HL-60/S4 treated with phorbol 12-myristate 13-acetate at 8.2 ng/mL for 4 days and 3 days (cell line): ENCODE measurements at regions not wholly inside any gene's neighbourhood (a gene's known extent, or its start where the extent isn't known, plus 50 kb on each side); places are given as distances from the start of the nearest gene placed in this dataset.
"Not testable (repeated sequence)": the region's sequence is repeated elsewhere in the genome, so short reads cannot be mapped to it uniquely, and the experiment has no call there.

Source experiments
- in situ Hi-C: fragments of 300-500 bp; cut with MboI; formaldehyde crosslinking; loops from 2 replicates; pipeline ENCODE4 v1.15.0; 2022; ENCODE audit warnings: low sequenced_read_pairs

DNA sequence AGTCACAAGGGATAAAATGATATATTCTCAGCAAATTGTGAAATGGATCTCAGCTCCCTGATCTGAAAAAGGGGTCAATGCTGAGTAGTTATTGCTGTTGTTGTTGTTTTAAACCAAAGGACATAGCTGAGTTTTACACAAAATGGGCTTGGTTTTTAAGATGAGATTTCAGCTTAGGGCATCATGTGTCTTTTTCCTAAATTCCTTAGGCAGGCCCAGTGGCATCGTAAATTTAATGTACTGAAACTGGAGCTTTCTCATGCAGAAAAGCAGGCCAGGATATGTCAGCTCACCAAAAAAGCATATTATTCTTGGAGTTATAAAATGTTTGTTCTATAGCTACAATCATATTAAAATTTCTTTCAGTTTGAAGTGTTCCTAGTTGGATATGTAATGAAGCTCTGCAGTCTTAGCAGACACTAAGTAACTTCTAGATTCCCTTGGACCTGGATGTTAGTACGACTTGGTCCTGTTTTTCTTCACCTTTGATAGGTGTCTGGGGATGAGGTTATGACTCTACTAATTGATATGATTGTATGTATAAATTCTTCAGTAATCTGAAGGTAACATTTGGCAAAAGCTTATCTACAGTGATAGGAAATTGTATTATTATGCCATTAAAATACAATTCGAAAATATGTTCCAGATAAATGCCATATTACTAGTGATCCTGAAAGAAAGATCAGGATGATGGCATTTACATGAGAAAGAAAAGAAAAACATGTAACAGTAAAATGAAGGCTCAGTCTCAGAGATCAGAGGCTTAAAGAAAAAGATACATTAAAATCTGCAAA, 663.3 kb downstream of the RFPL4B start:
- in situ Hi-C loops: no loop called here

DNA sequence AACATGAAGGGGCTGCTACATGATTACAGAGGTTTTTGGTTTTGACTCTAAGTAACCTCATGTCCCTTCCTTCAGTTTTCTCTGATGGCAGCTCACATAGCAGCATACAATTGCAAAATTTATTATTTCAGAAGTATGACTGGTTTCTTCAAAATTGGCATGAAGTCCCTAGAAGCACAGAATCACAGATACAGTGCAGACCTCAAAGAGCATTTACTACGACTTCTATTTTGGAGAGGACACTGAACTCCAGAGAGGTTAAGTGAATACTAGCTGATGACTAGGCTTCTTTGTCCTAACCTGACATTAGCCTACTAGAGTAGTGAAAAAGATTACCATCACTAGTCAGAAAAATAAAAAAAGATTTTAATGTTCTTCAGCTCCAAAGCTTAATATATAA, 664.3 kb downstream of the RFPL4B start:
- in situ Hi-C loops: no loop called here

DNA sequence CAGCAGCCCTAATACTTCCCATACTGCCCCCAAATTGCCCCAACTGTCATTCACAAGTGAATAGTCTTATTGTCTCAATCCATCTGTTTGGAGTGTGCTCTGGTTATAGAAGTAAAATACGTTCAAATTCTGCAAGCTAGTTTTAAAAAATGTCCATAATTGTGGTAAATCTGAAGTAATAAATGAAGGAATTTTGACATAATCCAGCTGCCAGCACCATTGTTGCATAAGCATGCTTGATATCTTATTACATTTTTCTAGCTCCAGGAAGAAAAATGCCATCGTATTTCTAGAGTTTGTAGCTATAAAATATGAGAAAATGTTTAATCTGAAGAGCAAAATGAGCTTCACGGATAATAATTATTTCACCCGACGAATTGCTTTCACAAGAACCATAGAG, 664.7 kb downstream of the RFPL4B start:
- in situ Hi-C loops: no loop called here

DNA sequence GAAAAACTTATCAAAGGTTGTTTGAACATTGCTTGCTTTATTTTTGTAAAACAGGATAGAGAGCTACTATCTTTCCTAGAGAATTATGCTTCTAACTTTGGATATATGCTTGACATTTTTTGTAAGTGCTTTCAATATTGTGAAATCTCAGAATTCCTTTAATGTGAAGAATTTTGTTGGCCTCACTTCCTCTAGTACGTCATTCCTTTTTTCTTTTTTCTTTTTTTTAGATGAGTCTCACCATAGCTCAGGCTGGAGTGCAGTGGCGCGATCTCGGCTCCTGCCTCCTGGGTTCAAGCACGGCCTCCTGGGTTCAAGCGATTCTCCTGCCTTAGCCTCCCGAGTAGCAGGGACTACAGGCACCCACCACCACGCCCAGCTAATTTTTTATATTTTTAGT, 668.1 kb downstream of the RFPL4B start:
- in situ Hi-C loops: no loop called here

DNA sequence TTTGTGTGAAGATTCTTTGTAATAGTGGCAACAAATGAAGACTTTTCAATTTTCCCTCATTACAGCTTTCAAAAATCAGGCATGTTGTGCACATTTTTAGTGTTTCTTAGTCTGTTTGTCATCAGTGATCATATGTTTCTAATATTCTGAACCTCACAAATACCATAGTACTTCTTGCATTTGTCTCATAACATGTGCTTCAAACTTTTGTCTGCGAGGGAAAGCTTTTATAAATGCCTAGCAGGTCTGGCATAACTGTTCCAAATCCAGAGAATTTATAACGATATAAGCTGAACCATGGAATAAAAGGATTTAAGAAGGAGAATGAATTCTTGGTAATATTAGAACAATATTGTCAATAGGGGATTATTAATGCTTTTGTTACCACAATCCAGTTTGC, 670.2 kb downstream of the RFPL4B start:
- in situ Hi-C loops: no loop called here

DNA sequence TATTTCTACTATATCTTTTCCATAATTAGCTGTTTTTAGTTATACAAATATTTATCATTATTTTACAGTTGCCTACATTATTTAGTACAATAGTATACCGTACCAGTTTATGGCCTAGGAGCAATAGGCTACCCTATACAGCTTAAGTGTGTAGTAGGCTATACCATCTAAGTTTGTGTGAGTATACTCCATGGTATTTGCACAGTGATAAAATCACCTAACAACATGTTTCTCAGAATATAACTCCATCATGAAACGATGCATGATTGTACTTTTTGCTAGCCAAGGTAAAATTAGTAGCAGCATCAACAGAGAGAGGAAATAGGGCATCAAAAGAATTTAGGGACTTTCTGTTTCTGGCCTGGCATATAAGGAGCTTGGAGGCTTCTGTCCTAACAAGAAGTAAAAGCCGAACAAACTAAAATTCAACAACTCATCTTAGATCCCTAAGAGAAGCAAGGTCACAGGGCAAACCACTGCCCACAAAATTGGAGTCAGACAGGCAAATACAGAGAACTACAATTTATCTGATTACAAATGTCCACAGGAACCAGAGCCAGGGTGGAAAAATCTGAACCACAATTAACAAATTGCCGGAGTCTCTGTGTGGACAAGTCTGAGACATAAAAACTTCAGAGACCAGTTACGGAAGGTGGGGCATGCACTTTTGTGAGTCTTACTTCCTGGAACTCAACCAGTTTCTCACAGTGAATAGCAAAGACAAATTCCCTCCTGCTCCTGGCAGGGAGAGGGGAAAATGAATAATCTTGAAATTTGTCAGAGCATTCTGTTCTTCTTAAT, 671.4 kb downstream of the RFPL4B start:
- in situ Hi-C loops: no loop called here

DNA sequence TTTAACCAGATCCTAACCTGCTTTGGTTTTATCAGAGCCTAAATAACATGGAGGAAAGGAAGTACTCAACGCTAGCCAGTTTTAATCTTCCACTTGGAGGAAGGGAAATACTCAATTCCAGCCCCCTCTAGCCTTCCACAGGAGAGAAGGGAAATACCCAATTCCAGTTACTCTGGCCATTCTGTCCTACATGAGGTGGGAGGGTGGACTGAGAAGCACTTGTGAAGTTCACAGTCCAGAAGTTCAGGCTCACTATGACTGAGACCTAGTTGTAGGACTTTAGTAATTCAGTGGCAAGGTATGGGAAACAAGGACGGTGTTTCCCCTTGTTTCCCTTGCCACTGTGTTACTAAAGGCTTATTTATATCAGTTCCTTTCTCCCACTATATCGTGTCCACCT, 672.0 kb downstream of the RFPL4B start:
- in situ Hi-C loops: no loop called here

DNA sequence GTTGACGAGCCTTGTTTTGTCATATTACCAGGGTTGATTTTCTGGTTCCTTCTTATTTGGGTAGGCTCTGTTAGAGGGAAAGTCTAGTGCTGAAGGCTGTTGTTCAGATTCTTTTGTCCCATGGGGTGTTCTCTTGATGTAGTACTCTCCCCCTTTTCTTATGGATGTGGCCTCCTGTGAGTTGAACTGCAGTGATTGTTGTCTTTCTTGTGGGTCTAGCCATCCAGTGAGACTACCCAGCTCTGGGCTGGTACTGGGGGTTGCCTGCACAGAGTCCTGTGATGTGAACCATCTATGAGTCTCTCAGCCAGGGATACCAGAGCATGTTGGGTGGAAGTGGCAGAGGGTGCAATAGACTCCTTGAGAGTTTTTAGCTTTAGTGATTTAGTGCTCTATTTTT, 680.6 kb downstream of the RFPL4B start:
- in situ Hi-C loops: no loop called here

DNA sequence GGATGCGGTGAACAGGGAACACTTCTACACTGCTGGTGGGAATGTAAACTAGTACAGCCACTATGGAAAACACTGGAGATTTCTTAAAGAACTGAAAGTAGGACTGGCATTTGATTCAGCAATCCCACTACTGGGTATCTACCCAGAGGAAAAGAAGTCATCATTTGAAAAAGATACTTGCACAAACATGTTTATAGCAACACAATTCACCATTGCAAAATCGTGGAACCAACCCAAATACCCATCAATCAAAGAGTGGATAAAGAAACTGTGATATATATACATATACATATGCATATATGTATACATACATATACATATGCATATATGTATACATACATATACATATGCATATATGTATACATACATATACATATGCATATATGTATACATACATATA, 682.0 kb downstream of the RFPL4B start:
- in situ Hi-C loops: not testable (repeated sequence)

DNA sequence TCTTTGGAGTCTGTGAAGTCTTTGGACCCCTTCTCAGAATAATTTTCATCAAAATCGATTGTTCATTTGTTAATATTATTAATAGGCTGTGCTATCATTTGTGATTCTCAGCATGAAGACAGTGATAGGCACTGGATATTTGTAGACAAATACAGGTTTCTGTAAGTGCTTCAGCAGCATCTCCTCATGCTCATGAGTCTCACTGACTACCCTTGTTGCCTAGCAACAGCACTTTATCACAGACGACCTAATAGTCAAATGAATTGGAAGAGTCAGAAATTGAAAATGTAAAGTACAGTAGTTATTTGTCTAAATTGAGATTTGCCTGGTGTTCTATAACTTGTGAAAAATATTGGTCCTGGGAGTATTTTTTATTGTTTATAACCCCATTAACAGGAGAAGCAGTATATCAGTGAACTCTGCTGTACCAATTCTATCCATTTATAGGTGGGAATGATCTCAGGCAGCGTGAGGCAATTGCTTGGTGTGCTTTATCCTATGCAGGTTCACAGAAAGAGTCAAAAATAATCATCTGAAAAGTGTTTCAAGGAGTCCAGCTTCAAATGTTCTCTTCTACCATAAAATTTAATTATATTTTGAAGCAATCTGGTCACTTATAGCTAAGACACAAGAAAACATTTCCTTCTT, 684.6 kb downstream of the RFPL4B start:
- in situ Hi-C loops: no loop called here

DNA sequence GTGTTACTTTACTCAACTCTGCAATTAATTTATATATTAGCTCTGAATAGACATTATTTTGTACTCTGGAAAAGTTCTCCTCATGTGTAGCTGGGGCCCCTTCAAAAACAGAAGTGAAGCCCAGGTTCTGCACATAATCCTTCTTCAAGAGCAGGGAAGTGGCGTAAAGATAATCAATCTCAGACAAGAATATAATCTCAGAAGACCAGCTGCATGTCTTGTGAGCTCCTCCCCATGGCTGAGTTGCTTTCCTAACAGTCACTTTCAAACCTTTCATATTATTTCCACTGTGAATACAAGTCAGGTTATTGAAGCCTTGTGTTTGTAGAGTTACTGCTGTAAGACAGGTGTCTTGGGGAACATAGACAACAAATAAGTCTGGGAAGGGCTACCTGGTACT, 691.9 kb downstream of the RFPL4B start:
- in situ Hi-C loops: no loop called here

DNA sequence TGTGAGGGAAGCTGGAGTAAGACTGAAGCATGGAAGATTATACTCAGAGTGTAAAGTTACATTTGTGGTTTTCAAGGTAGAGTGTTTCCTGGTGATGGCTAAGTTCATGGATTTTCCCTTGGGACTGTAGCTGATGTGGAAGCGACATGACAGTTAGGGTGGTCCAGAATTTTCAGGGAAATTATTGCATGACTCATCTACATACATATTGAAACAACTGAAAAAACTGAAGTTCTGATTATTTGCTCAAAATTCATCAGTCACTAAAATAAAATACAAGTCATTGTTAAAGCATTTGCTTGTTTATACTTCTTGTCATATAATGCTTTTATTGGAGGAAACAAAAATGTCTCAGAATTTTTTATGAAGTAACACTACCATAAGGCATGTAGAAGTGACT, 700.0 kb downstream of the RFPL4B start:
- in situ Hi-C loops: no loop called here

DNA sequence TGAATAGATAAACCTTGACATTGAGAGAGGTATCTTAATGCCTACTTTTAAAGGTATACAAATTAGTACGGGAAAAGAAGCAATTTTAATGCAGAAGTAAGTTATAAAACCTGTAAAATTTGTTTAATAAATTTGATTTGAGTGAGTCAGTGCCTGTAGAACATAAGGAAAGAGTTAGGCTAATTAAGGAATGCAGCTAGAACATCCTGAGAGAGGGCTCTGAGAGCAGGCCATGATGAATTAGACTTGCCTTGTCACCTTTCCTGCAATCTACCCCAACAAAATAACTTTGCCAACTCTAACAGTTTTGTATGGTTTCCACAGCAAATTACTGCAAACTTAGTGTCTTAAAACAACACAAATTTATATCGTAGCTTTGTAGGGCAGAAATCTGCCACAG, 700.8 kb downstream of the RFPL4B start:
- in situ Hi-C loops: no loop called here

DNA sequence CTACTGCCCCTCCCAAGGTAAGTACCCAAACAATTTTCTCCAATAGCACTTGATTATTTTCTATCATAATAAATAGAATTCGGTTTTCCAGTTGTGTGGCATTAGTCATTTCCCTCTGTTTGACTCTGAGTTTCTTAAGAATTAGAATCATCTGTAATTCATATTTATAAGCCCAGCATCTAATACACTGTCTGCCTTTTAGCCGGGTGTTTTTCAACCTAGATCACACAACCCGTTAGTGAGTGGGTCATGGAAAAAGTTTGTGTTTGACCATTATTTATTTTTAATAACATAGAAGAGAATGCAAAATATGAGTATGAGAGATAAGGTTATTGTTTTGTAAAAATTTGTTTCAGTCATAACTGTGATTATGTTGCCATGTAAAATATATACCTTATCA, 701.6 kb downstream of the RFPL4B start:
- in situ Hi-C loops: no loop called here

DNA sequence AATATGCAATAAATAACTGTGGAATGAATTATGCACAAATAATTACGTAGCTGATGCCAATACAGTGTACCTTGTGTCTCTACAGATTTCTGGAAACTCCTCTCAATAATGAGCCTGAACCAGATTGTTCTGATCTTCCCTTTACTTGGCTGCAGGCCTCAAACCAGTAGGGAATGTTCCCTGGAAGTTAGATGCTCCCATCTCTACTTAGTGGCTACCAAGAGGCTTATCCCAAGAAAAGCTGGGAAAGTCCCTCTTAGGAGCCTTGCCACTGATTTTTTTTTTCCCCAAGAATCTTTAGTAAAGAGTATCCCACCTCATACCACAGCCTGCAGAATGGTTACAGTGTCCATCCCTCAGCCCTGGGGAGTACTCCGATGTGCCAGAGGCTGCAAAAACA, 702.1 kb downstream of the RFPL4B start:
- in situ Hi-C loops: no loop called here

DNA sequence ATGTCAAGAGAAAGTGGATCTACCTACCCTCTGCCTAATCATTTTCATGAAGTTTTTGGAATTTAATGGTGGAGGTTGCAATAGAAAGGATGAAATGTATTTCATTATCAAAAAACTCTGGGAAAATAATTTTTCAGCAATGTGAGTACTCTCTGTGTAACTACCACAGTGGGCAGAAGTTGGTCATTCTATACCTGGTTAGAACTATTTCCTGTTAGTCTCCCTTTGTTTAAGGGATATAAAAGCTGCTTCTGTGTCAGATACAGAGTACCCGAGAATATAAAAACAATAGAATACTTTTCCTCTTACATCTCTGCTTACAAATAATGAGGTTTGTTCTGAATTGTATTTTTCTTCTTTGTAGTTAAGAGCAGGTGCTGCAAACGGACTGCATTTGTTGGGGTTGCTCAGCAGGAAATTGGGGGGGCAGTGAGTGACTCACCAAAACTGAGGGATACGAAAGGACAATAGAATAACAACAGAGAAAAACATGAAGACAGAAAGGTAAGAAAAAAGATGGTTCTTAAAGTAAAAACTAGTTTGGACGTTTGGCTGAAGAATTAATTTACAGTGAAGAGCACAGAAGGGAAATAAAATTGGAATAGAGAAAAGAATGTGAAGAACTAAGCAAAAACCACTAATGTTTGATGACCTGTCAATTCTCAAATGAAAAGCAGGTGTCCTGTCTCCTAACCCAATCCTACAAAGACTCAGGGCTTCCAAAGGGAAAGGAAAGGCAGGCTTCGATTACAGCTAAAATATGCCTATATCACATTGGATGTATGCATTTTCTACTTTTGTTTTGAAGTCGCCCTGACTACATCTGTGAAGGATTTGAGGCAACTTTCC, 703.1 kb downstream of the RFPL4B start:
- in situ Hi-C loops: no loop called here

DNA sequence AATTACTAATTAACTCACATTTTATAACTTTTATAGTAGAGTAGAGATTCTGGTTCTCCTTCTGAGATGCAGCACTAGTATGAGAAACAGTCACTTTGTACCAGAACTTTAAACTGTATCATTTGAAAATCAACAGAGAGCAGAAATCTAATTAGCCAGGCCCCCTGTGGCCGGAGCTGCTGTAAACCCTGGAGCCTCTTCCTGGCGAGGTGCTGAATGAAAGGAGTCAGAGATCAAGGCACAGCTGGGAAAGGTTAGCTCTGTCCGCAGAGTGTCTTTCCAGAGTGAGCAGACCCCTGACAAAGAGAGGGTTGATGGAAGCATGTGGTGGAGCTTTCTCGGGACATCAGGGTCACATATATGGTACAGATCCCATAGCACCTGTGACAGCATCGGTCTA, 703.8 kb downstream of the RFPL4B start:
- in situ Hi-C loops: no loop called here

DNA sequence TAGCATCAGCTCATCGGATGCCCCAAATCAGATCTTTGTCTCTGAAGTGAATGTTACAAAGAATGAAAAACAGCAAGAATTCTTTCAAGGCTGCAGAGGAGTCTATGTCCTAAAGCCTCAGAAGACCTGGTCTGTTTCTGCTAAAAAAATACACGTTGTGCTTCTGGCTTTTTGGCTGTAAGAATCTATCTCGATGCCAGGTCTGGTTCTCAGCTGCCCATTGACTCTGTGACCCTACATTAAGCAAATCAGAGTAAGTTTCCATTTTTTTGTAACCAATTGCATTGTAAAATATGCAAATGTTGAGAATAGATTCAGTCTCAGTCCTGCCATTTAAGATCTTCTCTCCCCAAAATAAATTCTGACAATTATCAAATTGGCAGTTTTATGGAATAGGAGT, 705.4 kb downstream of the RFPL4B start:
- in situ Hi-C loops: no loop called here

DNA sequence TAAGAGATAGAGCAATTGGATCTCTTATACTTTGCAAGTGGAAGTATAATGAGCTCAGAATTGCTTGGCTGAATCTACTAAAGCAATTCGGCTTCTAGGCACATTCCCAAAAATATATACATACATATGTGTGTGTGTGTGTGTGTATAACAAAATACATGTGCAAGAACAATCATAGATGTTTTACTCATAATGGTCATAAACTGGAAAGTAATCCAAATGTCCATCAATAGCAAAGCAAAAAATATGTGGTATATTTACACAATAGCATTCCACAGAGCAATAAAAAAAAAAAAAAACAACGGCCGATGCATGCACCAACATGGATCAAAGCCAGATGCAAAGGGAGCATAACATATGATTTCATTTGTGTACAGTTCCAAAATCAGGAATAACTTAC, 707.9 kb downstream of the RFPL4B start:
- in situ Hi-C loops: no loop called here

DNA sequence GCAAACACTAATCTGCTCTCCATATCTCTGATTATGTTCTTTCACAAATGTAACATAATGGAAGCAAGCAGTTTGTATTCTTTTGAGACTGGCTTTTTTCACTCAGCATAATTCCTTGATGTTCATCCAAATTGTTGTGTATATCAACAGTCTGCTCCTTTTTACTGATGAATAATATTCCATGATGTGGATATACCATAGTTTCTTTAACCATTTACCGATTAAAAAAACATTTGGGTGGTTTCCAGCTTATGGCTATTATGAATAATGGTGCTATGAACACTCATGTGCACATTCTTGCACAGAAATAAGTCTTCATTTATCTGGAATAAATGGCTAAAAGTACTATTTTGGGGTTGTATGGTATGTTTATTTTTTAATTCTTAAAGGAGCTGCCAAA, 708.9 kb downstream of the RFPL4B start:
- in situ Hi-C loops: no loop called here

DNA sequence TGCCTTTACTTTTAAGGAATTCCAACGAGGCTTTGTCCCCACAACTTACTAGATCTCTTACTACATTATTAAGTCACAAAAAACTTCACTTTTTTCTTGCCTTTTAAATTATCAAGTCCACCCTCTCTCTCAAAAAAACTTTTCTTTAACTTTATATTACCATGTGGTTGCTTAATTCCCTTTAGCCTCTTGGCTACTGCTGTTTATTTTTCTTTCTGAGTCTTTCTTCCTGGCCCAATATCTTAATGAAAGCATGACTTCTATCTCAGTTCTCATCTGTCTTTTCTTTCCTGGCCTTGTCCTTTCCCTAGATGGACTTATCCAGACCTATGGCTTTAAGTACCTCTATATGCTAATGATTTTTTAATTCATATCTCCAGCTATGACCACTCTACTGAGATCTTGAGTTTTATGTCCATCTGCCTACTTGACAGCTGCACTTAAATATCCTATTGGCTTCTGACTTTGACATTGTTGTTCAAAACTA, 710.5 kb downstream of the RFPL4B start:
- in situ Hi-C loops: no loop called here
